HG03457 (cell line): ENCODE measurements at regions not wholly inside any gene's neighbourhood (a gene's known extent, or its start where the extent isn't known, plus 50 kb on each side); places are given as distances from the start of the nearest gene placed in this dataset.
"Not testable (repeated sequence)": the region's sequence is repeated elsewhere in the genome, so short reads cannot be mapped to it uniquely, and the experiment has no call there.

Experiments
- ATAC-seq: cut with Tn5 transposase; IDR thresholded peaks from one replicate; pipeline ENCODE4 v1.9.1; 2021; ENCODE audit warnings: moderate number of reproducible peaks; ENCODE audit not compliant: unreplicated experiment

DNA sequence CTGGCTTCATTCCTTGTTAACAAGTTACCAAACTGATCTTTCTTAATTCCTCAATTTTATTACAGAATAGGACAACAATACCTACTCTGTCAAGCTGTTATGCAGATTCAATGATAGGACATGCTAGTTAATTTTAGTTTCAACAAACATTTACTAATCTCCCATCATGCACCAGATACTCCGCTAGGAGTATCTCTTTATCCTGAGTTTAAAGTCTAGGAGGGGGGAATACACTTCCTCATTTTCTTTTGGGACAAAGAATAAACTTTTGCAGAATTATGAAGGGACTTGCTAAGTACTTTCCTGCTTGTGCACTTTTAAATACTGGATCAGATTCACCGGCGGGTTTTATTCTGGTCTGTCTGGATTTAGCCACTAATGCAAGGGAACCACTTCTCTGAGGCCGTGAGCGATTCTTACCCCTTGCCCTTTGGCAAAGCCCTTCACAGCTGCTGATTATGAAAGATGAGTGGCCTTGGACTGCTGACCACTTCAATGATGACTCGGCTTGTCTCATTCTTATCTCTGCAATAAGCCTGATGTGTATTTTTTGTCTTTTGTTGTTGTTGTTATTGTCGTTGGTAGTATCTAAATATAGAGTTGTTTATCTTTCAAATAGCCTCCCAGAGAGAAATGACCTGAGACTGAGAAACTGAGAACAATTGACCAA, 73.9 kb downstream of the RMI1 start:
- ATAC-seq: no peak

DNA sequence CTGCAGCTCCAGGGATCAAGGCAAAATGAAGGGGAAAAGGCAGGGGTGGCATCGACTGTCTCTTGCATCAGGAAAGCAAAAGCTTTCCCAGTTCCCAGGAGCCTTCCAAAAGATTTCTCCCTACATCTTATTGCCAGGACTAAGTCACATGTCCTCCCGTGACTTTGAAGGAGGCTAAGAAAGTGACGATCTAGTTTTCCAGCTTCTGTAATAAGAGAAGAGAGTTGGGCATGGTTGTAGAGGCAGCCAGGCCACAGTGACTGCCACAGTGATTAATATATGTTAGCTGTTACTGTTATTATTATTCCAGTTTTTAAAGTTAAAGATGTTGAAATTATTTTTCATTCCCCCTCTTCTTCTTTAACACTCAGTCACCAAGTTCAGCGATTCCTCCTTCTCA, 77.1 kb downstream of the RMI1 start:
- no peak for ATAC-seq

DNA sequence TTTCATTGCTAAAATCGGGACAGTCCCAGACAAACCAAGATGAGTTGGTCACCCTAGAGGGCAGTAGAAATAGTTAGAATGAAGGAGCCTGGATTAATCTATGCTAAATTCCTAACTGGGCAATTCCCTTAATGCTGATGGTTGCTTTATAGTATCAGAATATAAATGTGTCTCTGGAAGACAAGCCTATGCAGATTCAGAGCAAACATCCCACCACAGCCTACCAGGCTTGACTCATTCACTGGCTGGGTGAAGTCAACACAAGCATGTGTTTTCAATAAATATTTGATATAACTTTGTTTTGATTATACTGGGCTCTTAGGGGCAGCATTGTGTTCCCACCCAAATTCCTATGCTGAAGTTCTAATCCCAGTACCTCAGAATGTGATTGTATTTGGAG, 79.3 kb downstream of the RMI1 start:
- no peak for ATAC-seq

DNA sequence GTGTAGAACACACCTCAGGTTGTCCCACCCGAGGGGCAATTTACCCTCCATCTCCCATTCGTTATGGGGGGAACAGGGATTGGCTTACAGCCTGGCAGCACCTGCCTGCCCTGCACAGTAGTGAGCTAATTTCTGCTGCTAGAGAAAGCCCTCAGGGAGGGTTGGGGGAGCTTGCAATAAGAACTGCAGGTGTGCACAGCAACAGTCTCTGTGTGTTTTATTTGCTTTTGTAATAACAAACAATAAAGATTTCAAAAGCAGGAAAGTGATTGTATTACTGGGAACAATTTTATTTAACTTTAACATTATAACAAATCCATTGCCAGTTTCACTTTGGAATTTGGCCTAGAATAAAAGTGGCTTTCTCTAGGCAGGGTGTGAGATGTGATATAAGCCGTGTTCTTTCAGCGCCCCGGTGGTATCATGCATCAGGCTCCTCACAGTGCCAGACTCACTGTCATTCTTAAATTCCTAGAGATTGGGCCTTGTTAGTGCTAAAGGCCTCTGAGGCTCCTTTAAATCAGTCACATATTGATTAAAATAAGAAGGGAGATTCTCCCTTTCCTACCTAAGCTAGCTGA, 81.1 kb downstream of the RMI1 start:
- ATAC-seq: no peak

DNA sequence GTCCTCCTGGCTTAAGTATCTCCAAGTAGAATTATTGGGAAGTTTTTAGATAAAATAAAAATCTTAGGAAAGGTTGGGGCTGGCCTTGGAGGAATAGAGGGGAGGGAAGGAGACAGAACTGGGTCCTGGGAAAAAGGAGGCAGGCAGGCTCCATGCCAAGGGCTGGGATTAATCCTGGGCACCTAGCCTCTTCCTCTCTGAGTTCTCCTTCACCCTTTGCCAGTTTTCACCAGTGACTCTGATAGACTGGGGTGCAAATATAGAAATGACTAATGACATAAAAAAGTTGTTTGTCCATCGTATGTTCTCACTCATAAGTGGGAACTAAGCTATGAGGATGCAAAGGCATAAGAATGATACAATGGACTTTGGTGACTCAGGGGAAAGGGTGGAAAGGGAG, 81.9 kb downstream of the RMI1 start:
- no peak for ATAC-seq

DNA sequence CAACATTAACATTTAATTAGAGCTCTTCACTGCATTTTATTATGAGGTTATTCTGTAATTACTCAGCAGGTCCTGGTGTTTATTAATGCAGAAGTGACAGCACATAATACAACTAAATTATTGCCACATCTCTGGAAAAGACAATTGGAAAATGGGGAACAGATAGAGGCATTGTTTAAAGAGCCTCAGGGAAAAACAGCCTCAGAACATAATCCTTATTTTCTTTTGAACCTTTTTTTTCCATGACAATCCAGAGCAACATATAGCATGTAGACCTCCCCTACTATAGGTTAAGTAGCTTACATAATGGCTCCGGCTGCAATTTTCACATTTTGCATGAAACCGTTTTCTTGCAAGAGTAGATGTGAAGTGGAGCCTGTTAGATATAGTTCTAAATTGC, 87.2 kb downstream of the RMI1 start:
- no peak for ATAC-seq

DNA sequence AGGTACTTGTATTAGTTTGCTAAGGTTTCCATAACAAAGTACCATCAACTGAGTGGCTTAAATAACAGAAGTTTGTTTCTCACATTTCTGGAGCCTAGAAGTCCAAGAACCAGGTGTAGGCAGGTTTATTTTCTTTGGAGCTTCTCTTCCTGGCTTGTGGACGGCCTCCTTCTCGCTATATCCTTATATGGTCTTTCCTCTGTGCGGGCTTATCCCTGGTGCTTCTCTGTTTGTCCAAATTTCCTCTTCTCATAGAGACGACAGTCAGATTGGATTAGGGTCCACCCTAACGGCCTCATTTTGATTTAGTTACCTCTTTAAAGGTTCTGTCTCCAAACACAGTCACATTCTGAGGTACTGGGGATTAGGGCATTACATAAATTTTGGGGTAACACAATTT, 88.3 kb downstream of the RMI1 start:
- no peak for ATAC-seq

DNA sequence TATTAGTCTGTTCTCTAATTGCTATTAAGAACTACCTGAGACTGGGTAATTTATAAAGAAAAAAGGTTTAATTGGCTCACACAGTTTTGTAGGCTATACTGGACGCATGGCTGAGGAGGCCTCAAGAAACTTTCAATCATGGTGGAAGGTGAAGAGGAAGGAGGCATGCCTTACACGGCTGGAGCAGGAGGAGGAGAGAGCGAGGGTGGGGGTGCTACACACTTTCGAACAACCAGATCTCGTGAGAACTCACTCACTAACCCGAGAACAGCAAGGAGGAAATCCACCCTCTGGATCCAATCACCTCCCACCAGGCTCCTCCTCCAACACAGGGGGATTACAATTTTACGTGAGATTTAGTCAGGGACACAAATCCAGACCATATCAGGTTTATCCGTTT, 90.0 kb downstream of the RMI1 start:
- ATAC-seq: no peak

DNA sequence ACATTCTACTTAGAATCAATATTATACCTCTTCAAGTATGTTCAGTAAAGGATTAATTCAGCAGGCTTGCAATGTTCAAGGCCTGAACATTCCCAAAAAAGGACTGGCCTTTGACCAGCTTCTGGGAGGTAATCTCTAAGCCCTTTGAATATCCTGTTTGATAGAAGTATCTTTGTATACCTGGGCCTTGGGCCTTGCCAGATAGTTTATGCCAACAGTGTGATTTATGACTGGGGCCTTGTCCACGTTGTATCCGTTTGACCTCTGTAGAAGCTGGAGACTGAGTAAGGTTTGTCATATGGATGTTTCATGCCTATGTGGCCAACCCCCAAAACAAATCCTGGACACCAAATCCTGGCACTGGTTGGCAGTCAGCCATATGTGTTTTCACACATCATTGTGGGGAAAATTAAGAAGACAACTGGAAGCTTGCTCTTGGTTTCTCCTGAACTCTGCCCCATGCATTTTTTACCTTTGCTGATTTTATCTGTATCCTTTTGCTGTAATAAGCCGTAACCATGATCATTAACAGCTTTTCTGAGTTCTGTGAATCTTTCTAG, 92.1 kb downstream of the RMI1 start:
- ATAC-seq: no peak

DNA sequence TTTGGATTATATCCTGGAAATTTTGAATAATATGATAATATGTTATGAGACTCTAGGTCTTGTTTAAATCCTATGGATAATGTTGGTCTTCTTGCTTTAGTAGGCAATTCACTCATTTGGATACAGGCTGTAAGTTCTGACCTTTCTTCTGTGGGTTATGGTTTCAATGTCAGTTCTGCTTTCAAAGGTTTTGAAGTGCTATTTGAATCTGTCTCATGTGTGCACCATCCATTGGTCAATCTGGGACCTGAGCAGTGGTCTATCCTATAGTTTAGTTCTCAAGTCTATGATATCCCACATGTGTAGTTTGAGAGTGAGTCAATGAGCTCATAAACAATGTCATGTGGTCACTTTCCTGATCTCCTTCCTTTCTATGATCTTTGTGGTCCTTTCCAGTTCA, 94.4 kb downstream of the RMI1 start:
- ATAC-seq: no peak

DNA sequence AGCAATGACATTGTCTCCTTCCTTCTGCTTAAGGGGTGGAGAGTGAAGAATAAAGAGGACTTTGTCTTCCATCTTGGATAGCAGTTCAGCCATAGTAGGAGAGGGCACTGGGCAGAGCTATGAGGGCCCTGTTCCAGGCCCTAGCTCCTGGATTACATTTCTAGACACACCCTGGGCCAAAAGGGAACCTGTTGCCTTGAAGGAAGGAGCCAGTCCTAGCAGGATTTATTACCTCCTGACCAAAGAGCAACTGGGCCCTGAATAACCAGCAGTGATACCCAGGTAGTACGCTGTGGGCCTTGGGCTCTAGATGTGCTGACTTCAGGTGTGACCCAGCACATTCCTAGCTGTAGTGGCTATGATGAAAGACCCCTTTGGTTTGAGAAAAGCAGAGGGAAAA, 95.8 kb downstream of the RMI1 start:
- no peak for ATAC-seq

DNA sequence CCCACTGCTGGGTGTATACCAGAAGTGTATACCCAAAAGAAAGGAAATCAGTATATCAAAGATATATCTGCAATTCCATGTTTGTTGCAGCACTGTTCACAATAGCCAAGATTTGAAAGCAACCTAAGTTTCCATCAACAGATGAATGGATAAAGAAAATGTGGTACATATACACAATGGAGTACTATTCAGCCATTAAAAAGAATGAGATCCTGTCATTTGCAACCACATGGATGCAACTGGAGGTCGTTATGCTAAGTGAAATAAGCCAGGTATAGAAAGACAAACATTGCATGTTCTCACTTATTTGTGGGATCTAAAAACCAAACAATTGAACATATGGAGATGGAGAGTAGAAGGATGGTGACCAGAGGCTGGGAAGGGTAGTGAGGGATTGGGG, 97.2 kb downstream of the RMI1 start:
- not testable (repeated sequence) for ATAC-seq

DNA sequence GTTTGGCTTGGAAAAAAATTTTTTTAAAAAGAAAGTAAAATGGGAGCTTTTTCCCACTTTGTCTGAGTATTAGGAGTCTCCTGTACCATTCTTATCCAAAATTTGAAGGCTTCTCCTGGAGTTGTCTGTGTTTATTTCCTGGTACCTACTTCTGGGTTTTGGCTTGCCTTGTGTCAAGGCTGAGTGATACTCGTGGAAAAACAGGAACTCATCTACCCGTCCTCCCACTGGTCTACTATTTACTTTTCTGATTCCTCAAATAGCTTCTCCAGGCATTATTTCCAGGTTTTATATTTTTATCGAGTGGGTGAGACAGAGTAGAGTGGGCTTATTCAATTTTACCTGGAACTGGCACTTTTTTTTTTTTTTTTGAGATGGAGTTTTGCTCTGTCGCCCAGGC, 99.4 kb downstream of the RMI1 start:
- ATAC-seq: no peak

DNA sequence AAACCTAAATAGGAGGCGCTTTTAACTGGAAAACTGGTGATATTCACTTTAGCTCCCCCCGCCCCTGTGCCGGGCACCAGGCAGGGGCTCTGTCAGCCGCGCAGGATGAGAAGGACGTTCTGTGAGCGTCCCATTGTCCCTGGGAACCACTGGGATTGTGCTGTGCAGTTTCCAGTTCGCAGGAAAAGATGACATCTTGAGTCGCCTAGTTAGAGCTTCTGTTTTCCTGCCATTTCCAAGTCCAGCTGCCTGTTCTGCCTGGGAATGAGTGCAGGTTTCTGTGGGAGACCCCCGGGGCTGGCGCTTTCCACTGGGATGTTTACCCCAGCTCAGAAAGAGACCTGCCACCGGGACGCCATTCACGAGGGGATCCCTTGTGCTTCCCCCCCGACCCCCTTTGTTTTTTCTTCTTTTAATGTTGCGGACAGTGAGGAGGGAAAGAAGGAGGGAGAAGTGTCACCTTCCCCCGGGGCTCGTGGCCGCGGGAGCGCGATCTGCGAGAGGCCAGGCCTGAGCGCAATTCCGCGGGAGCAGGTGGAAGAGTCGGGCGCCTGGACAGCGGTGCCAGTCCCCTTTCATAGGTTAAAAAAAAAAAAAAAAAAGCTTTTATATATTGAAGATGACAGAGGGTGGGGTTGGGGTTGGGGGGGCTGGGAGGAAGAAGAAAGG, 121.5 kb downstream of the RMI1 start:
- no peak for ATAC-seq

DNA sequence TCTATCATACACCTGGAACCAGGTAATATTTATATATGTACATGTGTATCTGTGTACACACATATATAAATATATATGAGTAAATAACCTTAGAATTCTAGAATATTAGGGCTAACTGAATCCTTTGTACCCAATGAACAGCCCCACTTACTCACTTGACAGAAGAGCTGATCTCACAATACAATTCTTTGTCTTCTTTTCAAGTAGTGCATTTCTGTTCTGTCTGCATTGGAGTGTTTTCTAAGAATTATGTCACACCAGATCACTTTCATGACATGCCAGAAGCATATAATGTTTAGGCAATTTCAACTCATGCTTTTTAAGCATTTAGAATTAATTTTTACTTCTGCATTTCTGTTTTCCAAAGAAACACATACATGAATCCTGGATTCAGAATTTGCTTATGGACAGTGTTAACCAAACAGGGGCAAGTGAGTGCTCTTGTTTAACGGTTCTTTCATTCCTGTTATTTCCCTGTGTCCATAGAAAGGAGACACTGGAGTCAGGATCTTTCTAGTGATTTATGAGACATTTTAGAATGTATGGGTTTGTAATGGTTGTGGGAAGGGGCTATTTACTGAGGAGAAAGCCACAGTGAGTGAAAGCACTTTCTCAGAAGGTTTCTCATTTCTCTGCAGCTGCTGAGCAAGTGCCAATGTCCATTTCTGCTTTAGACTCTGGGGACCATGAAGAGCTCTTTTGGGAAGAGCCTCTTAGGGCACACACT, 123.2 kb downstream of the RMI1 start:
- ATAC-seq: no peak

DNA sequence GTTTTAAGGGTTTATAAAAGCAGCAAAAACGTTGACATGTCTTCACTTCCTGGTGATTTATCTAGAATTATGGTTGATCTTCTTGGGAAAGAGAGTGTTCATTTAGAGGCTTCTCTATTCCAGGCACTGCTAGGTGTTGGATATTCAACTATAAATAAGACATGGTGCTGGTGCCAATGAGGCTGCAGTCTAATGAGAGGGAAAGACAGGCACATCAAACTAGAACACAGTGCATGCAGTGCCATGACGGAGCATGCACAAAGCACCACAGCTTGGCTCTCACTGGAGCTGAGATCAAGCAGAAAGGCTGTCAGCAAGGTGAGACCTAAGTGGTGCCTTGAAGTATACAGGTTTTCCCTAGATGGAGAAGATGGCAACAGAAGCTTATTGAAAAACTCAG, 126.5 kb downstream of the RMI1 start:
- no peak for ATAC-seq

DNA sequence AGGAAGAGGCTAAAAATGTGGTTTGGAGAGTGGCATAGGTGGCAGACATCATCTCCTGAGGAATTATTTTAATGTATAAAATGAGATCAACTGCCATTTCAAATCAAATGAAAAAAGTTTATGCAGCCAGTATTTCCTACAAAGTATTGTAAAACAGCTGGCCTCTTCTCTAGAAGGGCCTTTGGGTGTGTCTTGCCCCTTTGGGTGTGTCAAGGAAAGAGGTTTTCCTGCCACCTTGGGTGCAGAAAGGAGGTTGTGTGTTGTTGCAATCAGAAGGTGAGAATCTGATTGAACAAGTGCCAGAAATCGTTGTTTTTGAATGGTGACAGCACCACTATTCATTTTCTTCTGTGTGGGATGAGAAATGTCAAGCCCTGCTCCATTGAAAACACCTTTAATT, 127.4 kb downstream of the RMI1 start:
- ATAC-seq: no peak

DNA sequence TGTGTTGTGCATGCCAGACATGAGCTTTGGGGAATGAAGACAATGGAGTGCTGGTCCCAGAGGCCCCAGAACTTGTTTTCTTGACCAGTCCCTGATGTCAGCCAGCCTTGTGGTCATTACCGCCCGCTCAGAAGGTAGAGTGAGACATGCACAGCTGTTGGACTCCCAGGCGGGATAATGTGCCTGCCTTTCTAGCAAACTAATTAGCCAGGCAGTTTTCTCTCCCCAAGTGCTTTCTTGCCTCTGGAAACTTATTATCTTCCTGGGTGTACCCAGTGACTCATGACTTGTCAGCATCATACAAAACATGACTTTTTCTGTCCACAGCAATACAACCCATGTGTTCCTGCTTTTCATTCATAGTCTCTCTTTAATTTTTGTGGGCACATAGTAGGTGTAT, 131.1 kb downstream of the RMI1 start:
- ATAC-seq: no peak

DNA sequence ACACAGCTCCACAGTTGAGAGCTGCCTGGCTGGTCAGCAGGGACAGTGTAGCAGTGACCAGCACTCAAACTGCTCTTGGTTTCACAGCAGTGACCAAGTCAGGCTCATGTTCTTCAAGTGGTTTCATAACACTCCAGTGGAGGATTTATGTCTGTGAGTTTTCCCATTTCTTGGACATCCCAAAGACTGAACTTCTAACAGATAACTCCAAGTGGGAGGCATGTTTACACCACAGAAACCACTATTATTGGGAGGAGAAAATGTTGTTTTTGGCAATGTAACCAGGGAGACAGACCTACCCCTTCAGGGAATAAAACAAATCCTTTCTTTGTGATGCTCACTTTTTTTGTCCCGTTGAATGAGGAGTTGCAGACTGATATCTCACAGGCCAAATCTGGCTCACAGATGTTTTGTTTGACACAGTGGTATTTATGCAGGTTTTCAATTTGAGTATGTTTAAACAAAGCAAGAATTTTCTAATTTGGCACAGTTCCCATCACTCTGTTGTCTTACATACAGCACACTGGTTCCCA, 141.5 kb downstream of the RMI1 start:
- ATAC-seq: no peak

DNA sequence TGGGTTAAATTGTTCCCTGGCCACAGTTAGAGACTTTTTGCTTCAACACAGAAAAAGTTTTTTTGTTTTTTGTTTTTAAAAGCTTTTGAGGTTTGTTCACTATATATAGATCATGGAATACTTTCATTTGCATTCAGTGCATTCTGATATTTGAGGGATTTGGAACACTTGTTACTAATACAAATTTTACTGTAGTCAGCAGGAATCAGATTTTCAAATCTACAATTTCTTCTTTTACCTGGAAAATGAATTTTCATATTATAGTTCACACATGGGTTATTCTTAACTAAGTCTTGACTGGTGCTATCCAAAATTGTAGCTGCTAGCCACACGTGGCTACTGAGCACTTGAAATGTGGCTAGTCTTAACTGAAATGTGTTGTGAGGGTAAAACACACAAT, 142.0 kb downstream of the RMI1 start:
- ATAC-seq: no peak

DNA sequence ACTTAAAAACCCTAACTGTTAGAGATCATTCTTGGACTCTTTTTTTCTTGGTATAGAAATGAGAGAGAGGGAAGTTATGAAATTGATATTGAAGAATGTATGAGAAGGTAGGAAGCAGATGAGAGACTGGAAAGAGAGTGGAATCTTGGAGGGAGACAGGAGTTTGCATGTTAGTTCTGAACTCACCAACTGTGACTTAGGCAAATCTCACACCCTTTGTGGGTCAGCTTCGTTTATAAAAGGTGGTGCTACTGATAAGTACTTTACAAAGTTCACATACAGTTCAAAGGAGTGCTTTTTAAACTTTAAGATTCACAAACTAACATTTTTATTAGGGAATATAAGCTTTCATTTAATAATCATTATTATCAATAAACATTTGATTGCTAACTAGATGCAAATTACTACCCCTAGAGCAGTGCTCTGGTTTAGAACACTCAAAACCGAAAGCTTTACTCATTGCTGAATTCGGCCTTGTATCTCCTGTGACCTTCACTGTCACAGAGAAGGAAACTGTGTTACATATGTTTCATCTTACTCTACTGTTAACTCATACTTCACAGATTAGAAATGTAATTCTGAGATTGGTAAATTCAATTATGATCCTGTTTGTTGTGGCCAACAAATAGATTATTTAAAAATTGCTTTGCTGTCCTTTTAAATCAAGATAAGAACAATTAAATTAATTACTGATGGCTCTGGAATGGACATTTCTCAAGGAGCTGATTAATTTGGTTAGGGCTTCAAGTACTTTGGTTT, 143.2 kb downstream of the RMI1 start:
- ATAC-seq: peak; percentile 87
